Vagina (tissue), 2 donors: ENCODE measurements at regions not wholly inside any gene's neighbourhood (a gene's known extent, or its start where the extent isn't known, plus 50 kb on each side); places are given as distances from the start of the nearest gene placed in this dataset.

ENCODE experiments used
- CTCF ChIP-seq, 3 experiments: fragments of 450-650 bp in 2 of 3; fragments of 200-600 bp in 1 of 3; sonication (generic) in 1 of 3; IDR thresholded peaks; one replicate each; pipeline ENCODE4 v1.5.1; 2017 to 2019; ENCODE audit warnings: antibody characterized with exemption in 3 of 3, mild to moderate bottlenecking in 2 of 3, moderate library complexity in 2 of 3
- POLR2AphosphoS5 ChIP-seq, 2 donors: sonication (generic); formaldehyde crosslinking; IDR thresholded peaks; one replicate each; pipeline ENCODE4 v1.9.0; 2017; ENCODE audit warnings: antibody characterized with exemption in 2 of 2, mild to moderate bottlenecking in 2 of 2, low read depth in 1 of 2; ENCODE audit not compliant: insufficient read depth in 1 of 2

DNA sequence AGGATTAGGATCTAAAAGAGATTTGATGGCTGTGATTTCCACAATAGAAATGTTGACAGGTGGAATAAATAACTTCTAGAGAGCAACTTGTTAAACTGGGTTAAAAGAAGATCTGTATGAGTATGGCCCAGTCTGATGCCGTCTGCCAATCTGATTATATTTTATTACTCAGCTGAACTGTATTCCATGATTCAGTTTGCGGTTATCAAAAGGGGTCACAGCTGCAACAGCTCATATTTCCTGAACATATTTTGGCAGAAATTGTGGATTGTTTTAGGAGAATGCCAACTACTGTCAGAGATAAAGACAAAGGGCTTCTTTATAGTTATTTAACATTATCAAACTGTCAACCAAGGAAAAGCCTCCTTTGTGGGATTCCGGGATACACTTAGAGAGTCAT, 244.8 kb upstream of the MINDY3 start:
- no peak for TF ChIP-seq POLR2AphosphoS5 (IDR thresholded peaks at IDR 0.05; ENCODE audit: insufficient read depth in 1 of 2, low read depth in 1 of 2)
- TF ChIP-seq CTCF (IDR thresholded peaks at IDR 0.05), result no peak
